Fibroblast of the aortic adventitia (primary cell): ENCODE measurements at regions not wholly inside any gene's neighbourhood (a gene's known extent, or its start where the extent isn't known, plus 50 kb on each side); places are given as distances from the start of the nearest gene placed in this dataset.

Experiments used
- DNase-seq: peaks from one replicate; pipeline ENCODE4 v3.0.0-alpha.2; 2010; ENCODE audit warnings: low read depth
- H3K4me3 ChIP-seq: 2 replicates; pipeline ENCODE4 v1.5.1; 2011; ENCODE audit warnings: low read depth, mild to moderate bottlenecking, control low read depth, low read length, moderate library complexity
- TF ChIP-seq, protein P1 (sequence below): IDR thresholded peaks from 2 replicates; pipeline ENCODE4 v1.5.1; 2011; ENCODE audit warnings: mild to moderate bottlenecking, low read length, control low read depth, inconsistent platforms; ENCODE audit not compliant: insufficient read depth

DNA sequence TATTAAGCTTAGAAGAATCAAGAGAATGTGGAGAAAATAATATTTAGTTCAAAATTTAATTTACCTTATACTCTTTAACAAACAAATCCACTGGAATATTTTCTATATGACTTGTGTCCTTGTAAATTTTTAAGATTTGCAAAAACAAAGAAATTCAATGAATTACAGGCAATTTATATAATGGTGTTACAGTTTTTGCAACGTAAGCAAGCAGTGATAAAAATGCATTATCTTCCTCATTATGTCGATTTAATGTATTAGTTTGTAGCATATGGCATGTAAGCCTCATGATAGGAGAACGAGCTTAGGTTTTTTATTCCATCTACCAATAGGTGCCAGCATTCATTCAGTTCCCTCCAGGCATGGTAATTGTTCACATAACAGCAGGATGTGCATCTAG lies 100.0 kb upstream of the PCDH9 start:
- H3K4me3 ChIP-seq, result no peak overlapping the region
- no peak for DNase-seq

DNA sequence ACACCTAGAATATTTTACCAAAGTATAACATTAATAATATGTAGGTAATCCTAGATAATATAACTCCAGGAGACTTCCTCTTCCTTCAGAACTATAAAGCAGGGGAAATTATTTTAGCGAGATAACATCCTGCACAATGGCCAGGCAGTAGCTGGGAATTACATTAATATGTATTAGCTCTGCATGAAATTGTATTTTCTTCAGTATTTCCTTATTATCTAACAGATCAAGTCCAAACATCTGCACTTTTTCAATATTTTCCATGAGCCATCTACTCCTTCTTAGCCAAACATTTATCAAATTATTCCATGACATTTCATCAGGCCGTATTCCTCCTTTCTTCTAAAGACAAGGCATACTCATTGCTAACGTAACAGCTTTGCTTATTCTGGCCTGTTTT lies 98.8 kb upstream of the PCDH9 start:
- TF ChIP-seq, protein P1, sequence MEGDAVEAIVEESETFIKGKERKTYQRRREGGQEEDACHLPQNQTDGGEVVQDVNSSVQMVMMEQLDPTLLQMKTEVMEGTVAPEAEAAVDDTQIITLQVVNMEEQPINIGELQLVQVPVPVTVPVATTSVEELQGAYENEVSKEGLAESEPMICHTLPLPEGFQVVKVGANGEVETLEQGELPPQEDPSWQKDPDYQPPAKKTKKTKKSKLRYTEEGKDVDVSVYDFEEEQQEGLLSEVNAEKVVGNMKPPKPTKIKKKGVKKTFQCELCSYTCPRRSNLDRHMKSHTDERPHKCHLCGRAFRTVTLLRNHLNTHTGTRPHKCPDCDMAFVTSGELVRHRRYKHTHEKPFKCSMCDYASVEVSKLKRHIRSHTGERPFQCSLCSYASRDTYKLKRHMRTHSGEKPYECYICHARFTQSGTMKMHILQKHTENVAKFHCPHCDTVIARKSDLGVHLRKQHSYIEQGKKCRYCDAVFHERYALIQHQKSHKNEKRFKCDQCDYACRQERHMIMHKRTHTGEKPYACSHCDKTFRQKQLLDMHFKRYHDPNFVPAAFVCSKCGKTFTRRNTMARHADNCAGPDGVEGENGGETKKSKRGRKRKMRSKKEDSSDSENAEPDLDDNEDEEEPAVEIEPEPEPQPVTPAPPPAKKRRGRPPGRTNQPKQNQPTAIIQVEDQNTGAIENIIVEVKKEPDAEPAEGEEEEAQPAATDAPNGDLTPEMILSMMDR, result no peak
- no peak overlapping the region for H3K4me3 ChIP-seq
- DNase-seq, result no peak

More for the DNA sequence above, 100.0 kb upstream of the PCDH9 start:
- TF ChIP-seq, protein P1, result no peak

DNA sequence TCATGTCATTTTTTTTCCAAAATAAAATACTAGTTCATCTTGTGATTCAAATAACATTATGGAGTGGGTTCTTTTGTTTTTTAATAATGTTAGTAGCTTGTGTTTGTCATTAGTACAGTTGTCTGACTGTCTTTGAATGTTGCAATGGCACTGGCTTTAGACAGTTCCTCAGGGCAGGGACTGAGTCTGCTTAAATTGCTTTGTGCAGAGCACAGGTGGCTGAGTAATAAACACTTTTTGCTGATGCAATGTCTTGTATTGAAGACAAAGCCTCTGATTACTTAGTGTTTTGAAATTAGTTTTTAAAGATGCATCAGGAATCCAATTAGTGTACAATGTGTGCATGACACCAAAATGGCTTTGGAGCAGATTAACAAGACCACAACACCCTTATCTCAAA lies 88.7 kb upstream of the PCDH9 start:
- DNase-seq, result no peak
- TF ChIP-seq, protein P1, result no peak
- no peak overlapping the region for H3K4me3 ChIP-seq

DNA sequence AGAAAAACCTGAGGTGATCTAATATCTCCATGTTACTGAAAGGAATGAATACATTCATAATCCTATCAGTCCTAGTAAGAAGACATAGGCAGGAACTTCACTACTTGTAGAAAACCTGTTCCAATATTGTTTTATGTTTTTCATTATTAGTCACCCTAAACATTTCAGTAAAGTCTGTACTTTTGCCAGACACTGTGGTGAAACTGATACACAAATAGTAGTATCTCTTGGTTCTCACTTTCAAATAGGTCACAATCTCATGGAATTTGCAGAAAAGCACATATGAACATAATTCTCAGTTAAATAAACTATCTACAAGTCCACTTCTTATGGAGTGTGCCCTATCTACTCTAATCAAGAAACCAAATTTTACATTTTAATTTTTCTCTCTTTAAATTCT lies 88.3 kb upstream of the PCDH9 start:
- TF ChIP-seq, protein P1, result no peak
- DNase-seq, result no peak
- no peak overlapping the region for H3K4me3 ChIP-seq

DNA sequence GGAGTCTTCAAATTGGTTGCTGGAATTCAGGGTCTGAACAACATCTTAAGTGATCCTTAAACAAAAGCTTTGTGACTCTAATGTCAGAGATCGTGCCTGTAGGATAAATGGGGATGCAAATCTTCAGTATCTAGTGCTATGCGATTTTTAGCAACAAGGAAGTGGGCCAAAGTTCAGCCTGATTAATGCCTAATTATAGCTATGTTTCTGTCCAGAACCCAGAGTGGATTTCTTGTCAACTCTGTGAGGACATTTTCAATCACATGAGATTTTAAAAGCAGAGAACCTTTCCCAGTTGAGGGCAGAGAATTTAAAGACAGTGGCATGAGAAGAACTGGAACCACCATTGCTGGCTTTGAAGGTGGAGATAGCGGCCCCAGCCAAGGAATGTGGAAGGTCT lies 84.3 kb upstream of the PCDH9 start:
- no peak overlapping the region for H3K4me3 ChIP-seq
- DNase-seq, result no peak
- TF ChIP-seq, protein P1, result no peak

DNA sequence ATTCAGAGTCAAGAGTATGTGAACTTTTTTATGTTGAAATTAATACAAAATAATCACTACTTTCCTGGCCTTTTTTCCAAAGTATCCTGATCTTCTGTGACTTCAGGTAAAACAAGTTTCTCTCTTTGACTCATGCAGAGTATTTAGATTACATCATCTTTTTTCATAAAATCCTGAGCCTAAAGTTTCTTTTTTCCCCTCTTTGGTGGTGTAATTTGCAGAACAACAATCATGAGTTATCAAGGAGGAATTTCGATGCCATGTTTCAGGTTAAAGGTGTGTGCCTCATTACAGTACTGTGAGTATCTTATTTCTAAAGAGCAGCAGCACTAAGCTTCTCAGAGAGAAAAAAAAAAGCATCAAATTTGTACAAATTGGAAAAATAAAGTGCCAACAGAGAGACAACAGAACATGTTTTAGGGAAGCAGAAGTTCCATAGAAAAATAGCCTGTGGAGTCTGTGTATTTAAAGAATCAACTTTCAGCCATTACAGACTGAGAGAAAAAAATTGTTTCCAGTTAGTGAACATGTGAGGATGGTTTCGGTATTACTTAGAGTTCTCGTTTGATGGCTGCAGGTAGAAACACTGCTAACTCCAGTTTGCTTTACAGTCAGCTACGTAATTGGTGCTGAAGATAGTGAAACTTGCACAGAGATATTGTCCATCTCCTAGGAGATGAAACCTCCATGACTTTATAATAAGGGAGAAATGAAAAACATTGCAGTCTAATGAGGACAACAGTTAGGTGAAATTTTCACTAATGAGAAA lies 78.1 kb upstream of the PCDH9 start:
- TF ChIP-seq, protein P1, result no peak
- DNase-seq, result no peak

DNA sequence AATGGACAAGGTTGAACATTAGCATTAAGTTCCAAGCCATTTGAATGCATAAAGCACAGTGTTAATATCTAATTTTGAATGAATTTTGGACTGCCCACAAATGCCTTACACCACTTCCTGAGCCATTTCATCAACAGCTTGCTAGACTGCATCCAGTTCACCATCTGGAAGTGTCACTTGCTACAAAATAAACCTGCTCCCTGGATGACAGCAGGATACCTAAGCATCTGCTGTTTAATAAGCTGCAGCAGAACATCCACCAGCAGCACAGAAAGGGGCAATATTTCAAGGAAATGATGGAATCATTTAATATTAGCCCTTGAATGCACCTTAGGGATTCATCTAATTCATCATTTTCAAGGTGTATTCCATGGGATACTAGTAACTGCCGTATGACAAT lies 76.6 kb upstream of the PCDH9 start:
- TF ChIP-seq, protein P1, result no peak
- no peak overlapping the region for H3K4me3 ChIP-seq
- no peak for DNase-seq

More for the DNA sequence above, 78.1 kb upstream of the PCDH9 start:
- H3K4me3 ChIP-seq, result no peak overlapping the region
